ENCODE measurements at regions not wholly inside any gene's neighbourhood (a gene's known extent, or its start where the extent isn't known, plus 50 kb on each side); places are given as distances from the start of the nearest gene placed in this dataset.

DNA sequence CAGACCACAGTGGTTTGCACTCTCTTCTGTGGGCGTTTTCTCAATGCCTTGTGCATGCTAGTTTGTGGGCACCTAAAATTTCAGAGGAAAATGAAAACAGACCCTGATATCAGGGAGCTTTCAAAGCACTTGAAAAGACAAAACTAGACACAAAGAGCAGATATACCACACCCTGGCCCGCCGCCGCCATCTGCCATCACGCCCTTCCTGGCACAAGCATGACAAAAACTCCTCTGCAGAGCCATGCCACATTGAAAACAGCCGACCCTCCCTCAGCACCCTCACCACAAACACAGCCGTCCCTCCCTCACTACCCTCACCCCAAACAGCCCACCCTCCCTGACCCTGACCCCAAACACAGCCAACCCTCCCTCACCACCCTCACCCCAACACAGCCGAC, 84.8 kb upstream of the RAB6C start:
- TF ChIP-seq, protein P1, sequence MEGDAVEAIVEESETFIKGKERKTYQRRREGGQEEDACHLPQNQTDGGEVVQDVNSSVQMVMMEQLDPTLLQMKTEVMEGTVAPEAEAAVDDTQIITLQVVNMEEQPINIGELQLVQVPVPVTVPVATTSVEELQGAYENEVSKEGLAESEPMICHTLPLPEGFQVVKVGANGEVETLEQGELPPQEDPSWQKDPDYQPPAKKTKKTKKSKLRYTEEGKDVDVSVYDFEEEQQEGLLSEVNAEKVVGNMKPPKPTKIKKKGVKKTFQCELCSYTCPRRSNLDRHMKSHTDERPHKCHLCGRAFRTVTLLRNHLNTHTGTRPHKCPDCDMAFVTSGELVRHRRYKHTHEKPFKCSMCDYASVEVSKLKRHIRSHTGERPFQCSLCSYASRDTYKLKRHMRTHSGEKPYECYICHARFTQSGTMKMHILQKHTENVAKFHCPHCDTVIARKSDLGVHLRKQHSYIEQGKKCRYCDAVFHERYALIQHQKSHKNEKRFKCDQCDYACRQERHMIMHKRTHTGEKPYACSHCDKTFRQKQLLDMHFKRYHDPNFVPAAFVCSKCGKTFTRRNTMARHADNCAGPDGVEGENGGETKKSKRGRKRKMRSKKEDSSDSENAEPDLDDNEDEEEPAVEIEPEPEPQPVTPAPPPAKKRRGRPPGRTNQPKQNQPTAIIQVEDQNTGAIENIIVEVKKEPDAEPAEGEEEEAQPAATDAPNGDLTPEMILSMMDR (IDR thresholded peaks at IDR 0.05 in 4 of 5, conservative IDR thresholded peaks at IDR 0.05 in 1 of 5) = no peak
- TF ChIP-seq POLR2A (IDR thresholded peaks at IDR 0.05) = no peak
